Ishikawa (cell line): ENCODE measurements at regions not wholly inside any gene's neighbourhood (a gene's known extent, or its start where the extent isn't known, plus 50 kb on each side); places are given as distances from the start of the nearest gene placed in this dataset.

ENCODE experiments used
- CEBPB ChIP-seq: IDR thresholded peaks from 2 replicates; pipeline ENCODE4 v1.6.1; 2012
- CREB1 ChIP-seq: IDR thresholded peaks from 2 replicates; pipeline ENCODE4 v1.6.1; 2012; ENCODE audit warnings: low read depth
- EGR1 ChIP-seq: IDR thresholded peaks from 2 replicates; pipeline ENCODE4 v1.6.1; 2012
- FOXM1 ChIP-seq: IDR thresholded peaks from 2 replicates; pipeline ENCODE4 v1.6.1; 2012; ENCODE audit warnings: low read depth, borderline replicate concordance
- NFIC ChIP-seq: IDR thresholded peaks from 2 replicates; pipeline ENCODE4 v1.6.1; 2012
- RAD21 ChIP-seq: IDR thresholded peaks from 2 replicates; pipeline ENCODE4 v1.6.1; 2012; ENCODE audit warnings: low read depth
- TAF1 ChIP-seq: IDR thresholded peaks from 2 replicates; pipeline ENCODE4 v1.6.1; 2012; ENCODE audit warnings: low read depth, mild to moderate bottlenecking
- TCF12 ChIP-seq: IDR thresholded peaks from 2 replicates; pipeline ENCODE4 v1.6.1; 2012; ENCODE audit warnings: low read depth
- TEAD4 ChIP-seq: IDR thresholded peaks from 2 replicates; pipeline ENCODE4 v1.6.1; 2012
- YY1 ChIP-seq: IDR thresholded peaks from 2 replicates; pipeline ENCODE4 v1.6.1; 2012; ENCODE audit warnings: low read depth
- ZBTB7A ChIP-seq: IDR thresholded peaks from 2 replicates; pipeline ENCODE4 v1.6.1; 2012; ENCODE audit warnings: low read depth
- TF ChIP-seq, protein P1 (sequence below): IDR thresholded peaks from 2 replicates; pipeline ENCODE4 v1.6.1; 2012; ENCODE audit warnings: low read depth, mild to moderate bottlenecking
- TF ChIP-seq, protein P2 (sequence below): IDR thresholded peaks from 2 replicates; pipeline ENCODE4 v1.6.1; 2012
- TF ChIP-seq, protein P3 (sequence below): IDR thresholded peaks from 2 replicates; pipeline ENCODE4 v1.6.1; 2012

DNA sequence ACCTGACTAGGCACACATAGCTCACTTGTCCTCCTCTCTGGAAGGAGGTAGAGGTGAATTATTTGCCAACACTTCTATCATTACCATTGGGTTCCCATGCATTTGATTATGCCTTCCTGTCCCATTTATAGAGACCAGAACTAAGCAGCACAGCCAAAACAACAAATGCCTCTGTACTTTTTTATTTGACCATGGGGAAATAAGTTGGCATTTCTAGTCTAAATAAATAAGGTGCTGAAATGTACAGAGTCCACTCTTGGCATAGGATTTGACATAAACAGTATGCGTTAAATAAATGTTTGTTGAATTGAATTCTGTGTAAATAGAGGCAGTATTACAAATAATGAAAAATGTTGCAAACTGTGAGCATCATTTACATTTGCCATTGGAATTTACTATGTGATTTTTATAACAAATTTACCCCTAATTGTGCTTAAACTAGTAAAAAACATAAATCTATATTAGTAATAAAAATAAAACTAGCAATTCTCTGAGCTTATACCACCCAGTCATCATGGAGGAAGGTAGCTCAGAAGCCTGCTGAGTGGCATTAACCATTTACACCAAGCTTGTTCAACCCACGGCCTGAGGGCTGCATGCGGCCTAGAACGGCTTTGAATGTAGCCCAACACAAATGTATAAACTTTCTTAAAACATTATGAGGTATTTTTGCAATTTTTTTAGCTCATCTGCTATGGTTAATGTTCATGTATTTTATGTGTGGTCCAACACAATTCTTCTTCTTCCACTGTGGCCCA lies 367.8 kb downstream of the FIGN start:
- TF ChIP-seq EGR1 (no peak), TCF12 (no peak), NFIC (no peak), FOXM1 (no peak), ZBTB7A (no peak), TAF1 (no peak), CREB1 (no peak)
- TF ChIP-seq, protein P1, sequence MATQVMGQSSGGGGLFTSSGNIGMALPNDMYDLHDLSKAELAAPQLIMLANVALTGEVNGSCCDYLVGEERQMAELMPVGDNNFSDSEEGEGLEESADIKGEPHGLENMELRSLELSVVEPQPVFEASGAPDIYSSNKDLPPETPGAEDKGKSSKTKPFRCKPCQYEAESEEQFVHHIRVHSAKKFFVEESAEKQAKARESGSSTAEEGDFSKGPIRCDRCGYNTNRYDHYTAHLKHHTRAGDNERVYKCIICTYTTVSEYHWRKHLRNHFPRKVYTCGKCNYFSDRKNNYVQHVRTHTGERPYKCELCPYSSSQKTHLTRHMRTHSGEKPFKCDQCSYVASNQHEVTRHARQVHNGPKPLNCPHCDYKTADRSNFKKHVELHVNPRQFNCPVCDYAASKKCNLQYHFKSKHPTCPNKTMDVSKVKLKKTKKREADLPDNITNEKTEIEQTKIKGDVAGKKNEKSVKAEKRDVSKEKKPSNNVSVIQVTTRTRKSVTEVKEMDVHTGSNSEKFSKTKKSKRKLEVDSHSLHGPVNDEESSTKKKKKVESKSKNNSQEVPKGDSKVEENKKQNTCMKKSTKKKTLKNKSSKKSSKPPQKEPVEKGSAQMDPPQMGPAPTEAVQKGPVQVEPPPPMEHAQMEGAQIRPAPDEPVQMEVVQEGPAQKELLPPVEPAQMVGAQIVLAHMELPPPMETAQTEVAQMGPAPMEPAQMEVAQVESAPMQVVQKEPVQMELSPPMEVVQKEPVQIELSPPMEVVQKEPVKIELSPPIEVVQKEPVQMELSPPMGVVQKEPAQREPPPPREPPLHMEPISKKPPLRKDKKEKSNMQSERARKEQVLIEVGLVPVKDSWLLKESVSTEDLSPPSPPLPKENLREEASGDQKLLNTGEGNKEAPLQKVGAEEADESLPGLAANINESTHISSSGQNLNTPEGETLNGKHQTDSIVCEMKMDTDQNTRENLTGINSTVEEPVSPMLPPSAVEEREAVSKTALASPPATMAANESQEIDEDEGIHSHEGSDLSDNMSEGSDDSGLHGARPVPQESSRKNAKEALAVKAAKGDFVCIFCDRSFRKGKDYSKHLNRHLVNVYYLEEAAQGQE: no peak

DNA sequence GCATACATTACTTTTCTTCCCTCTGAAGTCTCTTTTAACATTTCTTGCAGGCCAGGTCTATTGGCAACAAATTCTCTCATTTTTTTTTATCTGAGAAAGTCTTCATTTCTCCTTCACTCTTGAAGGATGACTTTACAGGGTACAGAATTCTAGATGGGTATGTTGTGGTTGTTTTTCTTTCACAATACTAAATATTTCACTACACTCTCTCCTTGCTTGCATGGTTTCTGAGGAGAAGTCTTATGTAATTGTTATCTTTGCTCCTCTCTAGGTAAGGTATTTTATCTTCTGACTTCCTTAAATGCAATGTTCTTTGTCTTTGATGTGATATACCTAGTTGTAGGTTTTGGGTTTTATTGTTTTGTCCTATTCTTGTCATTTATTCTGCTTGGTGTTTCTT lies 371.1 kb downstream of the FIGN start:
- TF ChIP-seq CEBPB (no peak), EGR1 (no peak), TEAD4 (no peak), TCF12 (no peak), CREB1 (no peak), FOXM1 (no peak), YY1 (no peak), TAF1 (no peak), ZBTB7A (no peak), RAD21 (no peak), NFIC (no peak)
- TF ChIP-seq, protein P1: no peak
- TF ChIP-seq, protein P2, sequence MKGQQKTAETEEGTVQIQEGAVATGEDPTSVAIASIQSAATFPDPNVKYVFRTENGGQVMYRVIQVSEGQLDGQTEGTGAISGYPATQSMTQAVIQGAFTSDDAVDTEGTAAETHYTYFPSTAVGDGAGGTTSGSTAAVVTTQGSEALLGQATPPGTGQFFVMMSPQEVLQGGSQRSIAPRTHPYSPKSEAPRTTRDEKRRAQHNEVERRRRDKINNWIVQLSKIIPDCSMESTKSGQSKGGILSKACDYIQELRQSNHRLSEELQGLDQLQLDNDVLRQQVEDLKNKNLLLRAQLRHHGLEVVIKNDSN: no peak
- TF ChIP-seq, protein P3, sequence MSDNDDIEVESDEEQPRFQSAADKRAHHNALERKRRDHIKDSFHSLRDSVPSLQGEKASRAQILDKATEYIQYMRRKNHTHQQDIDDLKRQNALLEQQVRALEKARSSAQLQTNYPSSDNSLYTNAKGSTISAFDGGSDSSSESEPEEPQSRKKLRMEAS: no peak

DNA sequence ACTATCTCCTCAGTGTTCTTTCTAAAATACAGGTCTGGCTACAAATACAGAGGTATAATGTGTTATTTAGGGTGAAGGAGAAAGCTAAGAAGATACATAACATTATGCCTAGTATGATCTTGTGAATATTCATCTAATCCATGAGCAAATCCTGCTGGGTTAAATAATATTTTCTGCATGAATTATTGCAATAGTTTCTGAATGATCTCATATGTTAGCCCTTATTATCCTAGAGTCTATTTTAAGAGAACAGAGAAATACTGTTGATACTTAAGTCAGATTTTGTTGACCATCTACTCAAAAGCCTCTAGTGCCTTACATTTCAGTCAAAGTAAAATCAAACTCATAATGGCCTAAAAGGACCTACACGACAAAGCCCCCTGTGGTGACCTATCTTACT lies 382.3 kb downstream of the FIGN start:
- no peak for TF ChIP-seq YY1
- TF ChIP-seq, protein P1: no peak
- TF ChIP-seq, protein P3: no peak
- TF ChIP-seq EGR1: no peak

DNA sequence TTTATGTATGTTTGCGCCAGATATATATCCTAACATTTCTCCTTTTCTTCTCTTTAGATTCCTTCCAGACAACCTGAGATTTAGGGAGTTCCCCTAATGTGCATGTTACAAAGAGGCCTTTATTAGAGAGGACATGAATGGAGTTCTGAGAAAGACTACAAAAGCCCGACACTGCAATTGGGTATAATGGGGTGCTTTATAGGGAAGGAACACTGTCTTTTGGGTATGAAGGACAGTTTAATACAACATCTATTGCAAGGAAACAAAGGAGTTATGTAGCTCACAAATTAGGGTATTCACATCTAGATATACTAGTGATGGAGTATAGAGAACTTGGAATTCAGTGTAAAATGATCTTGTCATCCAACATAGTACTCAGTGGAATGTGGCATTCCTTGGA lies 383.8 kb downstream of the FIGN start:
- TF ChIP-seq, protein P1: no peak
